Body of pancreas (tissue), 4 donors: ENCODE measurements at regions not wholly inside any gene's neighbourhood (a gene's known extent, or its start where the extent isn't known, plus 50 kb on each side); places are given as distances from the start of the nearest gene placed in this dataset.

Experiments
- CTCF ChIP-seq, 7 experiments: fragments of 450-650 bp in 4 of 7; fragments of 200-600 bp in 3 of 7; sonication (generic) in 3 of 7; IDR thresholded peaks; one replicate each; pipeline ENCODE4 v1.5.1; 2016 to 2019; ENCODE audit warnings: antibody characterized with exemption in 7 of 7
- POLR2A ChIP-seq, 3 donors: fragments of 450-650 bp; IDR thresholded peaks; one replicate each; pipeline ENCODE4 v1.6.1; 2016; ENCODE audit warnings: antibody characterized with exemption in 3 of 3, mild to moderate bottlenecking in 2 of 3

DNA sequence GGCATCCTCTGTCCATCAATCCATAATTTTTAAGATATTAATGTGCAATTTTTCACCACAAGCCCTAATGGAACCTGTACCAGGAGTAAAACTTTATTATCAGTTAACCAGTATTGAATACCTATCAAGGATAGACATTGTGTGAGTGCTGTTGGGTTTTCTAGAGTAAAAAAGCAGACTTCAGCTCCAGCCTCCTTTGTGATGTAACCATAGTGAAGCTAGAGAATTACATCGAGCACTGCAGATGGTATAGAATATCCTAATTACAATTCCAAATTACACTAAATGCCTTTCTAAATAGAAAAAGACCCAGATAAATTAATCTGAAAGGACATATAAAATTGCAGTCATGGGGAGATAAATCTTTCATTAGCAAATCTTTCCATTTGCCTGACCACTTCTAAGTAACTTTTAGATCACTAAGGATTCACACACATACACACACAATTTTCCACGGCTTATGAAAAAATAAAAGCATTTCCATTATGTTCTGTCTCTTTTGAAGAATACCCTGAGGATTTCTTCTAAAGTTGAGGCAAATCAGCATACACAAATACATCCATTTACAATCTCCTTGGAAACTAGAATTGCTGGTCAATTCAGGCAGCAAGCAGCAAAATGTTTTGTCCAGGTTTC is 117.1 kb upstream of the TANK start:
- no peak for TF ChIP-seq CTCF (IDR thresholded peaks at IDR 0.05)
- TF ChIP-seq POLR2A (IDR thresholded peaks at IDR 0.05), result no peak
